DMS79 (cell line): ENCODE measurements at regions not wholly inside any gene's neighbourhood (a gene's known extent, or its start where the extent isn't known, plus 50 kb on each side); places are given as distances from the start of the nearest gene placed in this dataset.
"Not testable (repeated sequence)": the region's sequence is repeated elsewhere in the genome, so short reads cannot be mapped to it uniquely, and the experiment has no call there.

Experiments
- DNase-seq: peaks from one replicate; lab custom pipeline; 2025; lab: John Stamatoyannopoulos, UW

GRCh38 chrX:44675362-44676024 is 132.8 kb upstream of the FUNDC1 start:
- peak; percentile 22 for DNase-seq

DNA sequence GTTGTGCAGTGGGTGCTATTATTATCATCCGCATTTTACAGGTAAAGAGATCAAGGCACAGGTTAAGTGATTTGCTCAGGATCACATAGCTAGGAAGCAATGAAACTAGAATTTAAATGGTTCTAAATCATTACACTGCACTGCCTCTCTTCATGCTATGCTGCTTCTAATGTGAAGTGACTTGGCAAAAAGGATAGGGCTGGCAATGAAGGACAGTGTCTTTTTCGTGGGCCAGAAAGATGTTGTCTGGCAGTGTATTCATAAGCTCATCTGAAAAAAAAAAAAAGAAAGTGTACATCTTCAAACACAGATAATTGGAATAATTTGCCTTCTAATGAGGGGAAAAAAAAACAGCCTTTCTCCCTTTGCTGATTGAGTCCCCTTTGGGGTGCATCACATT is 132.2 kb upstream of the FUNDC1 start:
- no peak for DNase-seq

DNA sequence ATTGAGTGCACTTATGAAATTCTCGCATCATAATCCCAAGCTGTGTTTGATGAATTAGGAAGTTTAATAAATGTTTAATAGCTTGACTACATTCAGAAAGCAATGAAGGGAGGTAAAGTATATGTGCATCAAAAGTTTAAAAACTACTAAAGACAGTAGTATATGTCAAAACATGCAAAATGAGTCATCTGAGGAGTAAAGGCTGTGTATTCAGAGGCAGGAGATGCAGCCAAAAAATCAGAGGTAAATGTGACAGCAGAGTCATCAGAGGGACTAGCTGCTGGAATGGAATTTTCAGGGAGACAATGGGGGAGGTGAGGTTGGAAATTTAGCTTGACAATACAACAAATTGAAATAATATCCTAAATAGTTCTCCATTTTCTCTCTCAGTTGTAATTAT is 127.0 kb upstream of the FUNDC1 start:
- DNase-seq, result no peak

- no peak for DNase-seq
Measured at GRCh38 chrX:44667771-44668170, 125.1 kb upstream of the FUNDC1 start.

DNA sequence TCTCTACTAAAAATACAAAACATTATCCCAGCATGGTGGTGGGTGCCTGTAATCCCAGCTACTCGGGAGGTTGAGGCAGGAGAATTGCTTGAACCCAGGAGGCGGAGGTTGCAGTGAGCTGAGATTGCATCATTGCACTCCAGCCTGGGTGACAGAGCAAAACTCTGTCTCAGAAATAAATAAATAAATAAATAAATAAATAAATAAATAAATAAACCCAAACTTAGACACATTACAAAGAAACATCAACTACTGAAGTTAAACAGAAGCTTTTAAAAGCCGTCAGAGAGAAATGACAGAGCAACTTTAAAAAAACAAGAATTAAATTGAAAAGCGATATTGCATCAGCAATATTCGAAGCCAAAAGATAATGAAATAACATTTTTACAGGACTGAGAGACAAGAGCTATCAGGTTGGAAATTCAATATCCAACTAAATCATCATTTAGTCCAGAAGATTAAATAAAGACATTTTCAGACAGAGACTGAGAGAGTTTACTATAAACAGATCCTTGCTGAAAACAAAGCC is 115.1 kb upstream of the FUNDC1 start:
- not testable (repeated sequence) for DNase-seq

DNA sequence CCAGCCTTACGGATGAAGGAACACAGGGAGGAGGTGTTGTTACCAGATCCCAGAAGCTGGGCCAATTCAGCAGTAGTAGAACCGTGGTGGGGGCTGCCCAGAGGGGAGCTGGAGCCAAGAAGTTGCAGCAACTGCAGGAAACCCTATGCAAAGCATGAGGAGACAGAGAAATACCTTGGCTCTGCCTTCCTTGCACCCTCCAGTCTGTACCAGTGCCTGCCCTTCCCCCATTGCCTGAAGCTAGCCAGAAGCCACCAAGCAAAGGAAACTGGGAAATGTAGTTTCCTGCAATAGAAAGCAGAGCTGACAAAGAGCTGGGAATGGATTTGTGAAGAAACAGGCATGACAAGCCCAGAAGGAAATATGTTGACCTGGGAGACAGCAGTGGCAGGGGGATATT is 108.7 kb upstream of the FUNDC1 start:
- no peak for DNase-seq

DNA sequence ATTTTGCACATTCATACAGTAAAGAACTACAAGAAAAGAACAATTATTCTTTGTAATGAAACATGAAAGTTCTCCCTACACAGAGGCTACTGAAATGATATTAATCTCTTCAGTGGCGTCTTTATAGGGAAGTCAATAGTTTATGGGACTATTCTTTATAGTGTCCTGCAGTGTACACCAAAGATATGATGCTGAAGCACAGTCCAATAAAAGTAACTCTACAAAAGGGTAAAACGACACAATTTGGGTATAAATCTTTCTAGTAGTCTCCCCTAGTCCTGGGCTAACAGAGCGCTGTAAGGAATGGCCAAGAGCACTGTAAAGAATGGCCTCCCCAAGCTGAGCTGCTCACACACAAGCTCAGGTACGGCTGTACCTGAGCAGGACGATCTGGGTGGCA is 101.1 kb upstream of the FUNDC1 start:
- DNase-seq, result no peak

DNA sequence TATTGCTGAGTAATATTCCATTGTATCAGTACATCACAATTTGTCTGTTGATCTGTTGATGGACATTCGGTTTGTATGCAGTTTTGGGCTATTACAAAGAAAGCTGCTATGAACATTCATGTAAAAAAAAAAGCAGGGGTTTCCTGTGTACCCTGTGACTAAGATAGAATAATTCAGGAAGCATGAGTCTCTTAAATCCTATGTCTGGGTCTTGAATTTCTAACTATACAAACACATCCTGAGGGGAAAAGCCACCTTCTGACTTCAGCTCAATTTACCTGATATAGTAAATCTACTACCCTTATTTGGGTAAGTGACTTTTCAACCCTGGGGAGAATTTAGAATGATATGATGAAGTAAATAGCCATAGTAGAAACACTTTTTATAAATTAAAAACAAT is 94.6 kb upstream of the FUNDC1 start:
- DNase-seq, result no peak

GRCh38 chrX:44621078-44621477 is 78.4 kb upstream of the FUNDC1 start:
- no peak for DNase-seq

DNA sequence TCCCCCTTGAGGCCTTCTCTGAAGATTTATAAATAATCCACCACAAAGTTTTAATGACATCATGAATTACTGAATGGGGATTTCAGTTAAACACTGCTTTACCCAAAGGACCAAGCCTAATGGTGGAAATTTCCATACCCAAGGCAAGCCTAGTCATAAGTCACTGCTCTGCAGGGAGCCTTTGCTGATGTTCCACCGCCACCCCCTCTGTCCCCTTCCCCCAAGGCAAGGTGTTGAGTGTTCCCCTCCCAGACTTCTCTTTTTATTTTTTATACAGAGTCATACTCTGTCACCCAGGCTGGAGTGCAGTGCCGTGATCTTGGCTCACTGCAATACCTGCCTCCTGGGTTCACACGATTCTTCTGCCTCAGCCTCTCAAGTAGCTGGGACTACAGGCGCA is 76.4 kb upstream of the FUNDC1 start:
- DNase-seq, result no peak

DNA sequence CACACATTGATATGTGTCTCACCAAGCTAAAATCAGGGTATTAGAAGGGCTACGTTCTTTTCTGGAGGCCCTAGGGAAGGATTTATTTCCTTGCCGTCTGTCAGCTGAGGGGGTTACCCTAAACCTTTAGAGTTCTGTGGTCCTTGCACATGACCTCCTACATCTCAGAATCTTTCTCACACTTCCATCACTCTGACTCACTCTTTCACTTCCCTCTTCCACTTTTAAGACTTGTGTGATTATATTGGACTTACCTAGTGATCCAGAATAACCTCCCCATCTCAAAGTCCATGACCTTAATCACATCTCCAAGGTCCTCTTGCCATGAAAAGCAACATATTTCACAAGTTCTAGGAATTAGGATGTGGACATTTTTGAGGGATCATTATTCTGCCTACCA is 53.6 kb upstream of the FUNDC1 start:
- DNase-seq, result no peak
